Activated CD4-positive, alpha-beta T cell treated with anti-CD3 and anti-CD28 coated beads, Interleukin-2, amount 10 ng/mL, durations not matched to agents 24 days and 14 days (primary cell): ENCODE measurements at regions not wholly inside any gene's neighbourhood (a gene's known extent, or its start where the extent isn't known, plus 50 kb on each side); places are given as distances from the start of the nearest gene placed in this dataset.
"Not testable (repeated sequence)": the region's sequence is repeated elsewhere in the genome, so short reads cannot be mapped to it uniquely, and the experiment has no call there.

Source experiments
- DNase-seq: peaks from one replicate; pipeline ENCODE4 v3.0.0; 2022
- H3K27ac Mint-ChIP-seq: one replicate; pipeline ENCODE4 v1.8.0; 2022; ENCODE audit warnings: mild to moderate bottlenecking, mixed read lengths
- H3K27me3 Mint-ChIP-seq: one replicate; pipeline ENCODE4 v1.8.0; 2022; ENCODE audit warnings: mixed read lengths
- H3K36me3 Mint-ChIP-seq: one replicate; pipeline ENCODE4 v1.8.0; 2022; ENCODE audit warnings: low read depth, mild to moderate bottlenecking, mixed read lengths
- H3K4me1 Mint-ChIP-seq: one replicate; pipeline ENCODE4 v1.8.0; 2021; ENCODE audit warnings: mixed read lengths
- H3K4me3 Mint-ChIP-seq: one replicate; pipeline ENCODE4 v1.8.0; 2022; ENCODE audit warnings: mild to moderate bottlenecking, moderate library complexity, mixed read lengths
- H3K9me3 Mint-ChIP-seq: one replicate; pipeline ENCODE4 v1.8.0; 2021; ENCODE audit warnings: mixed read lengths
- intact Hi-C: fragments of 100-400 bp; cut with micrococcal nuclease; formaldehyde crosslinking; loops from one replicate; pipeline ENCODE4 v1.15.1; 2023

DNA sequence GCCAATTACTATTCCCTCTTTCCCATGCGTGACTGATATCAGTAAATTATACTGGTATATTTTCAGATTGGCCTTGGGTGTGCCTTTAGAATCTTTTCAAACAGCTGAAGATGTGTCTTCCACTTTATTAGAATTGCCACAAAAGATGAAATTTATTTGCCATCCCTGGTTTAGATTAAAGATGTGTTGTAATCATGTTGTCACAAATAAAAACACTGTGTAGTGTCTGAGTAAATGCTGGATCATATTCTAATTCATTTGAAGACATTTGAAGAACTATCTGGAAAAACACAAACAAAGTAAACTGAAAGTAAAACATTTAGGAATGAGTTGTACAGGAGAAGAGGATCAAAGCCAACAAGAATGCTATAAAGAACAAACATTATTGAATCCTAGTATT lies 339.7 kb upstream of the COL8A1 start:
- no peaks in the 10 kb centered on the region for H3K36me3 Mint-ChIP-seq
- H3K27me3 Mint-ChIP-seq = no peaks in the 10 kb centered on the region
- intact Hi-C loops = no loop called here
- no peak for DNase-seq
- no peaks in the 10 kb centered on the region for H3K9me3 Mint-ChIP-seq
- H3K27ac Mint-ChIP-seq = no peak overlapping the region
- H3K4me3 Mint-ChIP-seq = no peak overlapping the region
- no peaks in the 10 kb centered on the region for H3K4me1 Mint-ChIP-seq

- no peak overlapping the region for H3K4me3 Mint-ChIP-seq
- H3K27me3 Mint-ChIP-seq = no peaks in the 10 kb centered on the region
- DNase-seq = no peak
- H3K27ac Mint-ChIP-seq = no peak overlapping the region
- H3K4me1 Mint-ChIP-seq = no peaks in the 10 kb centered on the region
- intact Hi-C loops = no loop called here
- no peaks in the 10 kb centered on the region for H3K36me3 Mint-ChIP-seq
- peaks cover 3% of the 10 kb centered on the region for H3K9me3 Mint-ChIP-seq
Measured at GRCh38 chr3:99295836-99296235, 342.6 kb upstream of the COL8A1 start.

GRCh38 chr3:99294092-99294491 lies 344.3 kb upstream of the COL8A1 start:
- H3K27me3 Mint-ChIP-seq, H3K4me3 Mint-ChIP-seq, H3K9me3 Mint-ChIP-seq, intact Hi-C loops, H3K4me1 Mint-ChIP-seq, H3K36me3 Mint-ChIP-seq, H3K27ac Mint-ChIP-seq, DNase-seq: not testable (repeated sequence)

DNA sequence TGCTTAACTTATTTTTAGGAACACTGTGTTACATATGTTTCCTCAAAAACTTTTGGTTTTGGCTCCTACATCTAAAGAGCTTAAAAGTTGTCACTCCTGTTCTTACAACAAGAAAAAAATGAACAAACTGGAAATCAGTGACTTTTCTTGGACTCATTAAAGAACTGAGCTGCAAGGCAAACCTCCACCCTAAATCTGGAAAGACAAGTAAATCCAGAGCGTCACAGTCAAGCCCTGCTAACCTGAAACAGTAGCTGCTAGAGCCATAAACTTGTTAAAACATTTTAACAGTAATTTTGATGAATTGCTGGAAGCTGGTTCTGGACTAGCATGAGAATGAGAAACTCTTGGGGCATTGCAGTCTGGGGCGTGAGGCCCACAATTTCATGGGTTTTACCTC lies 350.5 kb upstream of the COL8A1 start:
- H3K9me3 Mint-ChIP-seq = peaks cover 3% of the 10 kb centered on the region

DNA sequence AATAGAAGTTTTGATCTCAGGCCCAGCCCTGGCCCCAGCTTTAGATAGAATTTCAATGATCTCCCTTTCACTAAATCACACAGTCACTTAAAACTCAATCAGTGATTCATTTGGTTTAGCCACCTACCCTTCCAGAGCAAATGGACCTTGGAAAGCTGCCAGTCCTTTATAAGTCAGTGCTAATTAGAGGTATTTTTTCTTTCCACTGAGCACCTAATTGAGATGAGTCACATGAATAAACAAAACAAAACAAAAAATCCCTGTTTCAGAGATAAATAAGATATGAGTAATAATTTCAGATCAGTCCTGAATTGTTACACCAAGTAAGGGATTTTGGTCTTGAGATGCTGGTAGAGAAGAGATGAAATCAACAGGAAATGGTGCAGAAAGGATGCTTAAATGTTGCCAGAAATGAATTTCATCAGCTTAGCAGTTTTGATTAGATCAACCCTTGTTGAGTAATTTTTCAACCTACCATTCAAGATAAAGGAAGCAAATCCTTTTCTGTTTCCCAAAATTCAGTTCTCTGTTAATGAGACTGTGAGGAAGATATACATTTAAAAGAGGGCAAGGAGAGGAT lies 352.0 kb upstream of the COL8A1 start:
- intact Hi-C loops = no loop called here
- no peak for DNase-seq
- no peaks in the 10 kb centered on the region for H3K4me1 Mint-ChIP-seq
- no peaks in the 10 kb centered on the region for H3K27me3 Mint-ChIP-seq
- H3K36me3 Mint-ChIP-seq = no peaks in the 10 kb centered on the region
- H3K27ac Mint-ChIP-seq = no peak overlapping the region
- peaks cover 3% of the 10 kb centered on the region for H3K9me3 Mint-ChIP-seq
- H3K4me3 Mint-ChIP-seq = no peak overlapping the region

More for the DNA sequence above, 350.5 kb upstream of the COL8A1 start:
- intact Hi-C loops = no loop called here
- Mint-ChIP-seq H3K27me3 (no peaks in the 10 kb centered on the region), H3K4me1 (no peaks in the 10 kb centered on the region), H3K36me3 (no peaks in the 10 kb centered on the region), H3K4me3 (no peak overlapping the region), H3K27ac (no peak overlapping the region)
- DNase-seq = no peak

GRCh38 chr3:99269606-99270351 lies 368.3 kb upstream of the DCBLD2 start:
- intact Hi-C loops = no loop called here
- H3K4me3 Mint-ChIP-seq = no peak overlapping the region
- H3K27me3 Mint-ChIP-seq = no peaks in the 10 kb centered on the region
- no peak overlapping the region for H3K27ac Mint-ChIP-seq
- no peaks in the 10 kb centered on the region for H3K9me3 Mint-ChIP-seq
- DNase-seq = no peak
- no peaks in the 10 kb centered on the region for H3K4me1 Mint-ChIP-seq
- no peaks in the 10 kb centered on the region for H3K36me3 Mint-ChIP-seq

GRCh38 chr3:99256788-99257187 lies 355.3 kb upstream of the DCBLD2 start:
- DNase-seq = no peak
- no peak overlapping the region for H3K27ac Mint-ChIP-seq
- no peaks in the 10 kb centered on the region for H3K27me3 Mint-ChIP-seq
- no peaks in the 10 kb centered on the region for H3K4me1 Mint-ChIP-seq
- intact Hi-C loops = no loop called here
- no peaks in the 10 kb centered on the region for H3K36me3 Mint-ChIP-seq
- no peak overlapping the region for H3K4me3 Mint-ChIP-seq
- no peaks in the 10 kb centered on the region for H3K9me3 Mint-ChIP-seq

DNA sequence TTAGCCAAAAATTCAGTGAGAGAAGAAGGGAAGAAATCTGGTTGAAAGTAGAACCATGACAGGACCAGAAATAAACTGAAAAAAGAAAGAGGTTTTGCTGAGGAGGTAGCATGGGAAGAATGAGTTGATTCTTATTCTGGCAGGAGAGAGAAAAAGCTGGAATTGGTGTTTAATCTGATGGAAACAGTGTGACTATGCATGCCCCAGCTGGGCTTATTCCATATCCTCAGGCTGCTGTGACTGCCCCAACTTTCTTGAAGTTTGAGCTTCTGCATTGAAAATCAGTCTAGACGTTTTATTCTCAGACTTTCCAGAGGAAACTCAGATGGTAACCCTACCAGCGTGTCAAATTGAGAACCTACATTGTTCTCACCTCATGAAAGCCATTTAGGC lies 352.5 kb upstream of the DCBLD2 start:
- H3K9me3 Mint-ChIP-seq = no peaks in the 10 kb centered on the region
- no peak overlapping the region for H3K4me3 Mint-ChIP-seq
- intact Hi-C loops = no loop called here
- no peak for DNase-seq
- H3K36me3 Mint-ChIP-seq = no peaks in the 10 kb centered on the region
- H3K4me1 Mint-ChIP-seq = no peaks in the 10 kb centered on the region
- no peak overlapping the region for H3K27ac Mint-ChIP-seq
- no peaks in the 10 kb centered on the region for H3K27me3 Mint-ChIP-seq

DNA sequence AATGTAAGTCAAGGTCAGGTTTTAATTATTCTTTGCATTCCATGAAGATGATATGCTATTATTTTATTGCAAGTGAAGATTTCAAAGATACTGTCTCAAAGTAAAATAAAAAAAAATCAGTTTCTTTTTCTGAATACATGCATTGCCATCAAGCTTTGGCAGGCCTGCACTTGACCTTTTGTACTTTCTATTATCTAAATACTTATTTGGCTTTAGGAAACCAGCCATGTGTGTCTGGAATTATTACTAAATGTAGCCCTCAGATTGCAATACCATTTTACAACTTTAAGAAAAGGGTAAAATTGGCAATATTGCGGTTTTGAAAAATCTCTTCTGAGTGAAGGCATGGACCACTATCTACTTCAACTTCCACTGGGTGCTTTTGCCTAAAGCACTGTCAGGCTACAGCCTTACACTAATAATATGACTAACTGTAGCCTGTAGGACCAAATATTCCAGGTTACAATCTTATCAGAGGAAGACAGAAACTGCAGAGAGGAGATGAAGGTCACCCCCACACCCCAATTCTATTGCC lies 349.4 kb upstream of the DCBLD2 start:
- Mint-ChIP-seq H3K4me1 (no peaks in the 10 kb centered on the region), H3K27me3 (no peaks in the 10 kb centered on the region), H3K27ac (no peak overlapping the region), H3K36me3 (no peaks in the 10 kb centered on the region), H3K4me3 (no peak overlapping the region), H3K9me3 (no peaks in the 10 kb centered on the region)
- DNase-seq = no peak
- intact Hi-C loops = no loop called here

DNA sequence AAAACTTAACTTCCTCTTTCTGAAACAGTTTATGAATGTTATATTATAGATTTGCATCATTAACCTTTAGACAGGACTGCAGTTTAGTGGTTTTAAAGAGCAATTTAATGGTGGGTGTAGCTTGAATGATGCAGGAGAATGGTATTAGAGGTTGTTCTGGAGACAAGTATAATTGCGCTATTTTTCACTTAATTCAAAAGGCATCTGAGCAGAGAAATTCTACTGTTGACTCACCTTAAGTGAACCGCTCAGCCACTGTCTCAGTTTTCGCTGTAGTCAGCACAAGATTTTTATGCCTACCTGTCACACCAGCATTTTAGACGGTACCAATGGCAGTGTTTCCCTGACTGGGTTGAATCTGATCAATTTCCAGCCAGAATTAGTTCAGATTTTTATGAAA lies 348.8 kb upstream of the DCBLD2 start:
- H3K27ac Mint-ChIP-seq = no peak overlapping the region
- no peak for DNase-seq
- H3K36me3 Mint-ChIP-seq = no peaks in the 10 kb centered on the region
- H3K27me3 Mint-ChIP-seq = no peaks in the 10 kb centered on the region
- no peaks in the 10 kb centered on the region for H3K4me1 Mint-ChIP-seq
- intact Hi-C loops = no loop called here
- no peak overlapping the region for H3K4me3 Mint-ChIP-seq
- no peaks in the 10 kb centered on the region for H3K9me3 Mint-ChIP-seq

GRCh38 chr3:99249627-99250026 lies 348.1 kb upstream of the DCBLD2 start:
- H3K4me1 Mint-ChIP-seq = no peaks in the 10 kb centered on the region
- H3K4me3 Mint-ChIP-seq = no peak overlapping the region
- no peak overlapping the region for H3K27ac Mint-ChIP-seq
- no peaks in the 10 kb centered on the region for H3K9me3 Mint-ChIP-seq
- H3K27me3 Mint-ChIP-seq = no peaks in the 10 kb centered on the region
- intact Hi-C loops = no loop called here
- no peak for DNase-seq
- no peaks in the 10 kb centered on the region for H3K36me3 Mint-ChIP-seq

DNA sequence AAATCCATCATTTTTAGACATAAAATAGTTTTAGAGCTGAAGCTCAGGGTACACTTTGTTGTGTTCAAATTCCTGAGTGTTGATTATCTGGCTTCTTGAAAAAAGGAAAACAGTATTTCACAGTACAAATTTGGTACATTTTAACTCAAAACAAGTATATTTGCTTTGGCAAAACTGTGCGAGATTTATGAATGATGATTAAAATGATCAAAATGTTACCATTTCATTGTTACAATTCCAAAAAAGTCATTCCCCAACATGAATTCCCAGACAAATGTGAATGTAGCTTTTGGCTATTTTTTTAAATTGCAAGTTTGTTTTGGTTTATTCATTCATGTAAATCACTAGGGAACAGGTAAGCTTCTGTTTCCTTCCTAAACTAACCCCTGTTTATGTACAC lies 347.4 kb upstream of the DCBLD2 start:
- no peak overlapping the region for H3K27ac Mint-ChIP-seq
- no peaks in the 10 kb centered on the region for H3K4me1 Mint-ChIP-seq
- intact Hi-C loops = no loop called here
- H3K27me3 Mint-ChIP-seq = no peaks in the 10 kb centered on the region
- no peaks in the 10 kb centered on the region for H3K9me3 Mint-ChIP-seq
- H3K36me3 Mint-ChIP-seq = no peaks in the 10 kb centered on the region
- H3K4me3 Mint-ChIP-seq = no peak overlapping the region
- DNase-seq = no peak

DNA sequence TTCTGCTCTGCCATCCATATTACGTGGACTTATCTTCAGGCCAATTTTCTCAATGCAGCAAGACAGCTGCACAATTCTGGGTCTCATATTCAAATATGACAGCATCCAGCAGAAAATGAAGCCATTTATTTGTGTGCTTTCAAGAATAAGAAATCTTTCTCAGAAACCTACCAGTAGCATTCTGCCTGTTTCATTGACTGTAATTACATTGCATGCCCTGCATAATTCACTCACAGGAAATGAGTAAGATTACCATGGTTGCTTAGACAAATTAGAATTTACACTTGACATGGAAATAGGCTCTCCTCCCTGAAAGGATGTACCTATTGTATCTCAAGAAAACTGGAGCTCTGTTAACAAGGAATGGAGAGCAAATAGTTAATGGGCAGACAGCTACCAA lies 346.6 kb upstream of the DCBLD2 start:
- Mint-ChIP-seq H3K4me3 (no peak overlapping the region), H3K36me3 (no peaks in the 10 kb centered on the region), H3K27me3 (no peaks in the 10 kb centered on the region), H3K9me3 (no peaks in the 10 kb centered on the region), H3K27ac (no peak overlapping the region), H3K4me1 (no peaks in the 10 kb centered on the region)
- intact Hi-C loops = no loop called here
- DNase-seq = no peak

- H3K27ac Mint-ChIP-seq = no peak overlapping the region
- no peaks in the 10 kb centered on the region for H3K4me1 Mint-ChIP-seq
- intact Hi-C loops = no loop called here
- no peaks in the 10 kb centered on the region for H3K27me3 Mint-ChIP-seq
- H3K4me3 Mint-ChIP-seq = no peak overlapping the region
- no peaks in the 10 kb centered on the region for H3K36me3 Mint-ChIP-seq
- H3K9me3 Mint-ChIP-seq = no peaks in the 10 kb centered on the region
- DNase-seq = no peak
Measured at GRCh38 chr3:99246010-99246654, 344.6 kb upstream of the DCBLD2 start.
